Endodermal cell (in vitro differentiated cells): ENCODE measurements at regions not wholly inside any gene's neighbourhood (a gene's known extent, or its start where the extent isn't known, plus 50 kb on each side); places are given as distances from the start of the nearest gene placed in this dataset.

Experiments used
- DNase-seq: peaks from one replicate; pipeline ENCODE4 v3.0.0-alpha.2; 2017
- H3K27ac ChIP-seq: 2 replicates; pipeline ENCODE4 v1.5.1; 2013; ENCODE audit warnings: mild to moderate bottlenecking, low read depth, low read length, moderate library complexity
- H3K27me3 ChIP-seq: 2 replicates; pipeline ENCODE4 v1.6.1; 2013; ENCODE audit warnings: mild to moderate bottlenecking, low read length, moderate library complexity; ENCODE audit not compliant: insufficient read depth, control insufficient read depth, poor library complexity, severe bottlenecking
- H3K36me3 ChIP-seq: 2 replicates; pipeline ENCODE4 v1.7.0; 2013; ENCODE audit warnings: mild to moderate bottlenecking, low read length, moderate library complexity; ENCODE audit not compliant: control insufficient read depth, insufficient read depth
- H3K4me1 ChIP-seq: one replicate; pipeline ENCODE4 v1.7.0; 2013; ENCODE audit warnings: low read length; ENCODE audit not compliant: control insufficient read depth, insufficient read depth
- H3K4me3 ChIP-seq: 2 replicates; pipeline ENCODE4 v1.5.1; 2013; ENCODE audit warnings: mild to moderate bottlenecking, low read length, moderate library complexity
- H3K9ac ChIP-seq: 2 replicates; pipeline ENCODE4 v1.6.1; 2013; ENCODE audit warnings: mild to moderate bottlenecking, low read length, moderate library complexity; ENCODE audit not compliant: poor library complexity, severe bottlenecking; ENCODE audit errors: extremely low read depth
- H3K9me3 ChIP-seq: 2 replicates; pipeline ENCODE4 v1.6.1; 2013; ENCODE audit warnings: mild to moderate bottlenecking, low read length, moderate library complexity; ENCODE audit not compliant: control insufficient read depth
- H3K27ac Mint-ChIP-seq: 2 replicates; pipeline ENCODE4 v1.8.0; 2020; ENCODE audit warnings: mixed read lengths
- H3K27me3 Mint-ChIP-seq: 2 replicates; pipeline ENCODE4 v1.8.0; 2021; ENCODE audit warnings: mild to moderate bottlenecking, mixed read lengths; ENCODE audit not compliant: insufficient read depth
- H3K36me3 Mint-ChIP-seq: 2 replicates; pipeline ENCODE4 v1.8.0; 2020; ENCODE audit warnings: low read depth, mixed read lengths
- H3K4me1 Mint-ChIP-seq: 2 replicates; pipeline ENCODE4 v1.8.0; 2020; ENCODE audit warnings: mixed read lengths
- H3K4me3 Mint-ChIP-seq: 2 replicates; pipeline ENCODE4 v1.8.0; 2020; ENCODE audit warnings: mild to moderate bottlenecking, moderate library complexity, mixed read lengths
- H3K9me3 Mint-ChIP-seq: 2 replicates; pipeline ENCODE4 v1.8.0; 2020; ENCODE audit warnings: mild to moderate bottlenecking, mixed read lengths
- CTCF ChIP-seq: fragments of 200-600 bp; sonication (generic); conservative IDR thresholded peaks from 2 replicates; pipeline ENCODE4 v1.5.0; 2021; ENCODE audit warnings: antibody characterized with exemption, mild to moderate bottlenecking
- WGBS, 2 experiments: methylation state at CpG; one replicate each; pipeline versions ENCODE4 v1.1.5 to v1.1.7; 2013; ENCODE audit warnings: missing lambda C conversion rate in 2 of 2, mixed read lengths in 1 of 2; ENCODE audit not compliant: insufficient coverage in 1 of 2, insufficient read length in 1 of 2; 5-methylcytosine and 5-hydroxymethylcytosine counted together

- H3K4me3 Mint-ChIP-seq = no peak overlapping the region
- peaks cover 57% of the 10 kb centered on the region for H3K9me3 Mint-ChIP-seq
- H3K36me3 Mint-ChIP-seq = no peaks in the 10 kb centered on the region
- no peak for TF ChIP-seq CTCF
- 93% methylated on average over 1 of the region's 1 CpG; no CpG with 5 or more reads in 1 of the 2 experiments for WGBS, 2 experiments
- H3K9me3 ChIP-seq = no peaks in the 10 kb centered on the region
- H3K4me3 ChIP-seq = no peak overlapping the region
- H3K27ac ChIP-seq = no peak overlapping the region
- no peaks in the 10 kb centered on the region for H3K36me3 ChIP-seq
- H3K27me3 ChIP-seq = no peaks in the 10 kb centered on the region
- H3K9ac ChIP-seq = no peak overlapping the region
- DNase-seq = no peak
- no peaks in the 10 kb centered on the region for H3K4me1 Mint-ChIP-seq
- no peak overlapping the region for H3K27ac Mint-ChIP-seq
- H3K27me3 Mint-ChIP-seq = no peaks in the 10 kb centered on the region
- H3K4me1 ChIP-seq = no peaks in the 10 kb centered on the region
Measured at GRCh38 chrX:79287724-79288123, 79.4 kb downstream of the ITM2A start.

GRCh38 chrX:79281775-79282174 is 85.4 kb downstream of the ITM2A start:
- Histone ChIP-seq H3K27me3 (no peaks in the 10 kb centered on the region), H3K4me1 (no peaks in the 10 kb centered on the region), H3K9me3 (peaks cover 7% of the 10 kb centered on the region), H3K9ac (no peak overlapping the region), H3K4me3 (no peak overlapping the region), H3K36me3 (no peaks in the 10 kb centered on the region), H3K27ac (no peak overlapping the region)
- no peak overlapping the region for H3K4me3 Mint-ChIP-seq
- 100% methylated on average over 1 of the region's 1 CpG; no CpG with 5 or more reads in 1 of the 2 experiments for WGBS, 2 experiments
- peaks cover 57% of the 10 kb centered on the region for H3K9me3 Mint-ChIP-seq
- H3K36me3 Mint-ChIP-seq = peaks cover 5% of the 10 kb centered on the region
- TF ChIP-seq CTCF = no peak
- no peaks in the 10 kb centered on the region for H3K27me3 Mint-ChIP-seq
- no peak for DNase-seq
- H3K27ac Mint-ChIP-seq = no peak overlapping the region
- no peaks in the 10 kb centered on the region for H3K4me1 Mint-ChIP-seq

- Histone ChIP-seq H3K9ac (no peak overlapping the region), H3K4me1 (no peaks in the 10 kb centered on the region), H3K4me3 (no peak overlapping the region), H3K36me3 (no peaks in the 10 kb centered on the region), H3K27me3 (no peaks in the 10 kb centered on the region), H3K9me3 (no peaks in the 10 kb centered on the region), H3K27ac (no peak overlapping the region)
- Mint-ChIP-seq H3K4me3 (no peak overlapping the region), H3K4me1 (no peaks in the 10 kb centered on the region), H3K36me3 (no peaks in the 10 kb centered on the region), H3K27me3 (no peaks in the 10 kb centered on the region), H3K9me3 (peaks cover 5% of the 10 kb centered on the region), H3K27ac (no peak overlapping the region)
- peak; percentile 78 for TF ChIP-seq CTCF
- peak; percentile 73 for DNase-seq
- 14% methylated on average over 4 of the region's 4 CpGs; no CpG with 5 or more reads in 1 of the 2 experiments for WGBS, 2 experiments
Measured at GRCh38 chrX:79270401-79270800, 96.7 kb downstream of the ITM2A start.
